ENCODE measurements at regions not wholly inside any gene's neighbourhood (a gene's known extent, or its start where the extent isn't known, plus 50 kb on each side); places are given as distances from the start of the nearest gene placed in this dataset.

DNA sequence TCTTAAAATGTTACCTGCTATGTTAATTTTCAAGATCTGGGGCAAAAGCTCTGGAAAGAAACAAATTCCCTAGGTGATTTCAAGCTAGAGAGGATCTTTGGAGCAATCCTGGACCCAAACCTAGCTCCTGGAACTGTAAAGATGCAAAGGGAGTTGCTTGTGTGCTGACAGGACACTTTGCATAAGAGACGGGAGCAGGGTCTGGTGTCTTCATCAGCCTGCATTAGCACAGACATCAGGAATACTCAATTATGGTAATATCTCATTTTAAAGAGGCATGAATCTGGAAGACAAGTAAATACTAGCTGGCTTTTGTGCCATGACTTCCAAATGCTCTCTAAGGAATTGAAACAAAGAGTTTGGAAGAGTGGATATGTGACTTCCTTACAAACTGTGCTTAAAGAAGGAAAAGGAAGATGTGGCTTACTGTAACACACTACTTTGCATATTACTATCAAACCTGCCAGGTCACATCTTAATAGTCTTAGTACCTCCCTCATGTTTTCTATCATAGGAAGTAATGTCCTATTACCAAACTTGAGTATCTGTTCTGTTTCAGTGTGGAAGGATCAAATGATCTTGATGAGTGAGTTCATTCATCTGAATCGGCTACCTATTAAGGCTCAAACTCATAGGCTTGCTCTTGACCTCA is 193.4 kb downstream of the ALDH8A1 start:
- no peak for TF ChIP-seq EZH2phosphoT487 (IDR thresholded peaks at IDR 0.05; ENCODE audit: borderline replicate concordance)
- TF ChIP-seq, protein P1, sequence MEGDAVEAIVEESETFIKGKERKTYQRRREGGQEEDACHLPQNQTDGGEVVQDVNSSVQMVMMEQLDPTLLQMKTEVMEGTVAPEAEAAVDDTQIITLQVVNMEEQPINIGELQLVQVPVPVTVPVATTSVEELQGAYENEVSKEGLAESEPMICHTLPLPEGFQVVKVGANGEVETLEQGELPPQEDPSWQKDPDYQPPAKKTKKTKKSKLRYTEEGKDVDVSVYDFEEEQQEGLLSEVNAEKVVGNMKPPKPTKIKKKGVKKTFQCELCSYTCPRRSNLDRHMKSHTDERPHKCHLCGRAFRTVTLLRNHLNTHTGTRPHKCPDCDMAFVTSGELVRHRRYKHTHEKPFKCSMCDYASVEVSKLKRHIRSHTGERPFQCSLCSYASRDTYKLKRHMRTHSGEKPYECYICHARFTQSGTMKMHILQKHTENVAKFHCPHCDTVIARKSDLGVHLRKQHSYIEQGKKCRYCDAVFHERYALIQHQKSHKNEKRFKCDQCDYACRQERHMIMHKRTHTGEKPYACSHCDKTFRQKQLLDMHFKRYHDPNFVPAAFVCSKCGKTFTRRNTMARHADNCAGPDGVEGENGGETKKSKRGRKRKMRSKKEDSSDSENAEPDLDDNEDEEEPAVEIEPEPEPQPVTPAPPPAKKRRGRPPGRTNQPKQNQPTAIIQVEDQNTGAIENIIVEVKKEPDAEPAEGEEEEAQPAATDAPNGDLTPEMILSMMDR (conservative IDR thresholded peaks at IDR 0.05; ENCODE audit: low read length): no peak

Data from Loucy (cell line).